ENCODE measurements at regions not wholly inside any gene's neighbourhood (a gene's known extent, or its start where the extent isn't known, plus 50 kb on each side); places are given as distances from the start of the nearest gene placed in this dataset.

DNA sequence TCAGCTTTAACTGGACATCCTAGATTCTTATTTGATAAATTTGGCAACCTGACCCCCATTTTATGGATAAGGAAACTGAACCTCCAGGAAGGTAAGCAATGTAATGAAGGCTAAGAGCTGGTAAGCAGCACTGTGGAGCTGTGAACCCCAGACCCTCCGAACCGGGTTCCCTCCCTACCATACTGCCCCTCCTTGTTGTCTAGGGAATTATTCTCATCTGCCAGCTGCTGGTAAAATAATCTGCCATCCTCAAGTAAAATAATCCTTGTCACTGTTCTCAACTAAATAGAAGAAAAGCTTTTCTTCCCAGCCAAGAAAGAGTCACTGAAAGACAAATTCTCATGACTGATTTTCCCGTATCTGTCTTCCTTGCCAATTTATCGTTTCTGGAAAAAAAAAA, 55.8 kb upstream of the PRDX6 start:
- DNase-seq (ENCODE audit: low read depth in 2 of 2): no peak

- DNase-seq (ENCODE audit: low read depth in 2 of 2): no peak
Measured at GRCh38 chr1:173421789-173422188, 55.3 kb upstream of the PRDX6 start.

GRCh38 chr1:173422456-173422976, 54.6 kb upstream of the PRDX6 start:
- DNase-seq (ENCODE audit: low read depth in 2 of 2): no peak

DNA sequence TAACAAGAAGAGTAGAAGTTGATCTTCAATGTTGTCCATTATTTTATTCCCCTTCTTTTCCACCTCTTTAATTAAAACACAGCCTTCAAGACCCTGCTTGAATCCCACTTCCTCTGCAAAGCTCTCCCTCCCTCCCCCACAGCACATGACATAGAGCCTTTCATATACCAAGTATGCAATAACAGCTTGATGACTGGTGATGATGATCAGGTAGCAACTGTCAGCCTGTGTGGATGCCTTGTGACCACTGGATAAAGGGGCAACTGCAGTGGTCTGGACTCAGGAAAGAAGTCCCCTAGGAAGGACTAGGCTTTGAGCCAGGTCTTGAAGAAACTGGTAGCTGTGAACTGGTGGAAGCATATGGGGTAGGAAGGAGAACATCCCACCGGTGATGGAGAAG, 53.8 kb upstream of the PRDX6 start:
- no peak for DNase-seq (ENCODE audit: low read depth in 2 of 2)

- DNase-seq (ENCODE audit: low read depth in 2 of 2): no peak
Measured at GRCh38 chr1:173424143-173424542, 53.0 kb upstream of the PRDX6 start.

- no peak for DNase-seq (ENCODE audit: low read depth in 2 of 2)
Measured at GRCh38 chr1:173424782-173425407, 52.2 kb upstream of the PRDX6 start.

DNA sequence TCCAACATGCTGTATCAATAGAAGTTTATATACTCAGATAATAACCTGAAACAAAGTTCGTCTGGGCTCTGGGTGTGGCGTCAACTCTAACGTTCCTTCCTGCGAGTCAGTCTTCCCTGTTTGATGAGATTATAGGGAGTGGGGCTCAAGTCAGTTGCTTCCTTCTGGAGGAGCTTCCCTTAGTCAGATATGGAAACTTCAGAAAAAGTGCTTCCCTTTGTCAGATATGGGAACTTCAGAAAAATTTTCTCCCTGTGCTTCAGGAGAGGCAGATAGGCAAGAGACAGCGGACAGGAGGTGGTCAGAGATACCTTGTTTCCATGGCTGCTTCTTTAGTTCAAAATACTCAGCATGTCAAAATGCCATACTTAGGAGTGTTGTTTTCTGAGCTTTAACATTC, 51.1 kb upstream of the PRDX6 start:
- DNase-seq (ENCODE audit: low read depth in 2 of 2): no peak

- no peak for DNase-seq (ENCODE audit: low read depth in 2 of 2)
Measured at GRCh38 chr1:173427146-173428054, 49.7 kb upstream of the PRDX6 start.
